Lung (tissue), 11 donors: ENCODE measurements at regions not wholly inside any gene's neighbourhood (a gene's known extent, or its start where the extent isn't known, plus 50 kb on each side); places are given as distances from the start of the nearest gene placed in this dataset.
A peak's percentile ranks its signal among the peaks of the same experiment; 100 is the strongest.

Source experiments
- ATAC-seq: fragments of 200-7000 bp; cut with Tn5 transposase; one replicate; pipeline ENCODE4 v1.9.1; 2020; ENCODE audit warnings: moderate number of reproducible peaks; ENCODE audit not compliant: insufficient read depth, low FRiP score
- DNase-seq, 3 donors: peaks; one replicate each; pipeline ENCODE4 v3.0.0-alpha.2; 2013 to 2017
- H3K27ac ChIP-seq, 2 donors: one replicate each; pipeline ENCODE4 v1.5.1; 2013; ENCODE audit warnings: mild to moderate bottlenecking in 2 of 2, moderate library complexity in 2 of 2, control low read depth in 1 of 2, inconsistent platforms in 1 of 2, low read depth in 1 of 2, low read length in 1 of 2
- H3K27me3 ChIP-seq, 3 donors: one replicate each; pipeline ENCODE4 v1.5.1; 2013; ENCODE audit warnings: low read length in 2 of 3; ENCODE audit not compliant: control insufficient read depth in 3 of 3, insufficient read depth in 3 of 3
- H3K36me3 ChIP-seq, 4 donors: one replicate each; pipeline ENCODE4 v1.5.1; 2013; ENCODE audit warnings: low read length in 4 of 4, mild to moderate bottlenecking in 1 of 4, moderate library complexity in 1 of 4; ENCODE audit not compliant: control insufficient read depth in 4 of 4, insufficient read depth in 4 of 4
- H3K4me1 ChIP-seq, 5 donors: one replicate each; pipeline ENCODE4 v1.5.1; 2013; ENCODE audit warnings: low read length in 5 of 5, mild to moderate bottlenecking in 2 of 5, moderate library complexity in 1 of 5; ENCODE audit not compliant: control insufficient read depth in 5 of 5, insufficient read depth in 5 of 5
- H3K4me3 ChIP-seq: one replicate; pipeline ENCODE4 v1.5.1; 2013; ENCODE audit warnings: mild to moderate bottlenecking, control low read depth, moderate library complexity
- H3K9ac ChIP-seq, 2 donors: one replicate each; pipeline ENCODE4 v1.5.1; 2013; ENCODE audit warnings: low read length in 2 of 2, control low read depth in 1 of 2; ENCODE audit not compliant: insufficient read depth in 1 of 2
- H3K9me3 ChIP-seq, 4 donors: one replicate each; pipeline ENCODE4 v1.5.1; 2013; ENCODE audit warnings: low read length in 3 of 4, mild to moderate bottlenecking in 1 of 4, moderate library complexity in 1 of 4; ENCODE audit not compliant: control insufficient read depth in 4 of 4, insufficient read depth in 3 of 4
- CTCF ChIP-seq: IDR thresholded peaks from 2 replicates; pipeline ENCODE4 v1.5.1; 2012; ENCODE audit warnings: mild to moderate bottlenecking; ENCODE audit errors: control extremely low read depth, extremely low read depth
- WGBS, 2 donors: extraction: QIAGEN DNeasy Blood & Tissue Kit; methylation state at CpG; one replicate each; pipeline ENCODE4 v1.1.7; 2013; 5-methylcytosine and 5-hydroxymethylcytosine counted together
- donor health status: control.
- donor health status: control.
- donor health status: Bipolar disorder and iron deficiency.
- donor health status: healthy.
- donor health status: DM: yes; HTN: yes; CAD: no.

DNA sequence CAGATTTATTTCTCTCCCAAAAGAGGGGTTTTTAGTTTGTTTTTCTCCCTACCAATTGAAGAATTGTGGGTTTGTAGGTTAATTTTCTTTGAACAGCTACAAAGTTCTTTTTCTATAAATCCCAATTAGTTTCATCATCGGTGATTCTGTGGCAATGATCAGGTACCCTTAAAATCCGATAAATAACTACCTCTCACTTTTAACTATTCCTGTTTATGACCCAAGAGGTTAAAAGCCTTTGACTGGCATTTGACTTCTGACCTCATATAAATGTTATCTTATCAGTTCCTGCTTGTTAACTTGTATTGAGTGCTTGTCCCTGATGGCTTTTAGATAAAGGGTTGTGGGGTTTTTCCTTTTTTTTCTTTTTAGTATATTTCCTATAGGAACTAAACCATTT lies 124.4 kb upstream of the TMEM161B start:
- no peaks in the 10 kb centered on the region for H3K9me3 ChIP-seq
- peaks cover 0 to 10% (median 2%) of the 10 kb centered on the region in 5 donors for H3K4me1 ChIP-seq
- ATAC-seq (no peak), DNase-seq (no peak)
- H3K9ac ChIP-seq: no peak overlapping the region
- no peak overlapping the region for H3K27ac ChIP-seq
- 51 to 53% methylated on average over 2 of the region's 2 CpGs for WGBS, 2 donors
- H3K27me3 ChIP-seq: peaks cover 0 to 40% (median 6%) of the 10 kb centered on the region in 3 donors
- TF ChIP-seq CTCF: no peak
- H3K36me3 ChIP-seq: no peaks in the 10 kb centered on the region
- H3K4me3 ChIP-seq: no peak overlapping the region

GRCh38 chr5:88391991-88392390 lies 123.3 kb upstream of the TMEM161B start:
- no peaks in the 10 kb centered on the region for H3K9me3 ChIP-seq
- TF ChIP-seq CTCF: no peak
- peaks cover 0 to 3% (median 0%) of the 10 kb centered on the region in 5 donors for H3K4me1 ChIP-seq
- 59 to 69% methylated on average over 3 of the region's 3 CpGs for WGBS, 2 donors
- DNase-seq (peak in 1 of 3 donors; percentile 12), ATAC-seq (no peak)
- H3K4me3 ChIP-seq: no peak overlapping the region
- H3K9ac ChIP-seq: no peak overlapping the region
- H3K27ac ChIP-seq: no peak overlapping the region
- peaks cover 0 to 34% (median 6%) of the 10 kb centered on the region in 3 donors for H3K27me3 ChIP-seq
- no peaks in the 10 kb centered on the region for H3K36me3 ChIP-seq

- WGBS, 2 donors: 60 to 62% methylated on average over 8 of the region's 8 CpGs
- no peak overlapping the region for H3K9ac ChIP-seq
- H3K36me3 ChIP-seq: no peaks in the 10 kb centered on the region
- H3K4me1 ChIP-seq: no peaks in the 10 kb centered on the region
- no peaks in the 10 kb centered on the region for H3K9me3 ChIP-seq
- ATAC-seq: no peak
- H3K27ac ChIP-seq: no peak overlapping the region
- no peak for TF ChIP-seq CTCF
- H3K27me3 ChIP-seq: peaks cover 0 to 31% (median 6%) of the 10 kb centered on the region in 3 donors
- DNase-seq: no peak
- no peak overlapping the region for H3K4me3 ChIP-seq
These were observed 122.5 kb upstream of the TMEM161B start for GRCh38 chr5:88391116-88391515.

DNA sequence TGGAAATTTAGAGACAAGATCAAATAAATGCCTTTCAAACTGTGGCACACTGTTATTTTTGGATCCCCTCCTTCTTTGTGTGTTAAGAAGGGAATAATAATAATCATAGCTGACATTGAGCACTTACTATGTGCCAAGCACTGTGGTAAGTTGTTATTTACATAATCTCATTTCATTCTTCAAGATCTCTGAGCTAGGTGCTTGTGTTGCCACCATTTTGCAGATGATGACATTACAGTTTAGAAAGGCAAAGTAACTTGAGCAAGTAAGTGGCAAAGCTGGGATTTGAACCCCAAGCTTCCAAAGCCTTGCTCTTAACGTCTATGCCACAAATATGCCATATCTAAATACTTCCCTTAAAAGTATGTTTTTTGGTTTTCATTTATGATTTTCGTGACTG lies 121.8 kb upstream of the TMEM161B start:
- TF ChIP-seq CTCF: no peak
- Histone ChIP-seq H3K4me1 (no peaks in the 10 kb centered on the region), H3K9me3 (no peaks in the 10 kb centered on the region), H3K9ac (no peak overlapping the region), H3K36me3 (no peaks in the 10 kb centered on the region), H3K4me3 (no peak overlapping the region), H3K27me3 (peaks cover 0 to 26% (median 6%) of the 10 kb centered on the region in 3 donors), H3K27ac (no peak overlapping the region)
- ATAC-seq (no peak), DNase-seq (no peak)
- WGBS, 2 donors: 63 to 85% methylated on average over 2 of the region's 2 CpGs
